HEK293T (cell line): ENCODE measurements at regions not wholly inside any gene's neighbourhood (a gene's known extent, or its start where the extent isn't known, plus 50 kb on each side); places are given as distances from the start of the nearest gene placed in this dataset.

Experiments used
- CTCF ChIA-PET: fragments of 350-600 bp; formaldehyde crosslinking; extraction: SDS; loops from one replicate; lab custom pipeline; 2021; ENCODE audit warnings: antibody characterized with exemption, inconsistent platforms; lab: Yijun Ruan, JAX
- POLR2A ChIA-PET: fragments of 350-600 bp; formaldehyde crosslinking; extraction: SDS; loops from one replicate; lab custom pipeline; 2020; ENCODE audit warnings: antibody characterized with exemption, inconsistent platforms; lab: Yijun Ruan, JAX
- DNase-seq: peaks from one replicate; pipeline ENCODE4 v3.0.0; 2012; ENCODE audit warnings: mixed read lengths; ENCODE audit errors: extremely low spot score
- ARNT ChIP-seq: fragments of 450-650 bp; IDR thresholded peaks from 2 replicates; pipeline ENCODE4 v1.6.1; 2017; ENCODE audit warnings: mild to moderate bottlenecking
- BHLHE40 ChIP-seq: fragments of 450-650 bp; IDR thresholded peaks from 2 replicates; pipeline ENCODE4 v1.6.1; 2016; ENCODE audit warnings: mild to moderate bottlenecking, moderate library complexity, borderline replicate concordance
- CTBP1 ChIP-seq: fragments of 450-650 bp; IDR thresholded peaks from 2 replicates; pipeline ENCODE4 v1.6.1; 2016; ENCODE audit warnings: borderline replicate concordance
- ELF4 ChIP-seq: fragments of 450-650 bp; IDR thresholded peaks from 2 replicates; pipeline ENCODE4 v1.6.1; 2017; ENCODE audit warnings: antibody characterized with exemption
- FOXA1 ChIP-seq: fragments of 450-650 bp; IDR thresholded peaks from 2 replicates; pipeline ENCODE4 v1.6.1; 2016; ENCODE audit warnings: mild to moderate bottlenecking
- FOXK2 ChIP-seq: fragments of 450-650 bp; IDR thresholded peaks from 2 replicates; pipeline ENCODE4 v1.6.1; 2016; ENCODE audit warnings: mild to moderate bottlenecking
- FOXM1 ChIP-seq: fragments of 450-650 bp; IDR thresholded peaks from 2 replicates; pipeline ENCODE4 v1.6.1; 2017; ENCODE audit warnings: mild to moderate bottlenecking, borderline replicate concordance
- HDGF ChIP-seq: fragments of 450-650 bp; IDR thresholded peaks from 2 replicates; pipeline ENCODE4 v1.6.1; 2017; ENCODE audit warnings: antibody characterized with exemption, borderline replicate concordance
- L3MBTL2 ChIP-seq: fragments of 450-650 bp; conservative IDR thresholded peaks from 2 replicates; pipeline ENCODE4 v1.6.1; 2016; ENCODE audit warnings: mild to moderate bottlenecking
- LEF1 ChIP-seq: fragments of 450-650 bp; IDR thresholded peaks from 2 replicates; pipeline ENCODE4 v1.6.1; 2017; ENCODE audit warnings: mild to moderate bottlenecking, borderline replicate concordance
- NFRKB ChIP-seq: fragments of 450-650 bp; IDR thresholded peaks from 2 replicates; pipeline ENCODE4 v1.6.1; 2016; ENCODE audit warnings: mild to moderate bottlenecking, moderate library complexity
- SP1 ChIP-seq: fragments of 450-650 bp; IDR thresholded peaks from 2 replicates; pipeline ENCODE4 v1.6.1; 2017
- SUZ12 ChIP-seq: fragments of 450-650 bp; IDR thresholded peaks from 2 replicates; pipeline ENCODE4 v1.6.1; 2016; ENCODE audit warnings: mild to moderate bottlenecking
- TARDBP ChIP-seq: fragments of 450-650 bp; IDR thresholded peaks from 2 replicates; pipeline ENCODE4 v1.6.1; 2016
- ZNF384 ChIP-seq: fragments of 450-650 bp; IDR thresholded peaks from 2 replicates; pipeline ENCODE4 v1.6.1; 2016
- TF ChIP-seq, protein P1 (sequence below): fragments of 450-650 bp; IDR thresholded peaks from 2 replicates; pipeline ENCODE4 v1.6.1; 2016

DNA sequence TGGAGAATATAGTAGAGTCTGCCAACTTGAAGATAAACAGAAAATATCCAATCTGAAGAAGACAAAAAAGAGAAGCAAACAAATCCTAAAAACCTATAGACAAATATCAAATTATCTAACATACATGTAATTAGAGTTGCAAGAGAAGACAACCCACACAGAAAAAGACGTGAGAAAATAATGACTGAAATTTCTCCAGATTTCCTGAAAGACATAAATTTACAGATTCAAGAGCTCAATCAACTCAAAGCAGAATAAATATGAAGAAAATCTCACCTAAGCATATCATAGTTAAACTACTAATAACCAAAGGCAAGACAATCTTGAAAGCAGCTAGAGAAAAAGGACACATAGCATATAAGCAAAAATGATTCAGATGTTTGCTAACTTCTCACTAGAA is 261.2 kb upstream of the NFIA start:
- DNase-seq = no peak
- POLR2A ChIA-PET = no interaction called here
- no peak for TF ChIP-seq ARNT
- CTCF ChIA-PET = no interaction called here

DNA sequence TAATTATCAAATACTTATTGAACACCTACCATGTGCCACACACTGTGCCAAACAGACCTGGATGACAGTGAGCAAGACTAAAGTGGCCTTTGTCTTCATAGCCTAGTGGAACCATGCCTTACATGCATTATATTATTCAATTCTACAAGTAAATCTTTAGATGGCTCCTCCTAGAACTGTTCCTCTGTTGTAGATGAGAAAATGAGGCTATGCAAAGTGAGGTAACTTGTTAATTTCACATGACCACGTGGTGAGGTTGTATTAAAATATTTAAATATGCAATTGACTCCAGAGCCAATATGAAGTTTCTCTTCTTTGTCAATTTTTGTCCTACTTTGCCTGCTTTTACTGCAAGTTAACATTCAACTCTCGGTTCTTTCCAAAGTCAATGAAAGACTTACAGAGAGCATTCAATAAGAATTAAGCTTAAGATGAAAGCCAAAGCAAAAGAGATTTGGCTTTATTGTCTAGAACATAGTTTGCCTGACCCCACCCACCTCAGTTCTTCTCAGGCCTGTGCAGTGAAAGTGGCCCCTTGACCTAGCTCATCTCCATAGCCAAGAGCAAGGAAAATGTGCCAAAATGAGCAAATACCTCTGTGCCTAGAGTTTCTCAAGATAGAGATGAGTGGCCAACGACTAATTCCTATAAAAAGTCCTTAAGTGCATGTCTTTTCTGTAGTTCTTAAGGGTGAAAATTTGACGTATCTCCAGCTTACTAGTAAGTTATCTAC is 263.2 kb upstream of the NFIA start:
- POLR2A ChIA-PET = no interaction called here
- CTCF ChIA-PET = no interaction called here
- no peak for TF ChIP-seq L3MBTL2
- TF ChIP-seq SP1 = no peak
- no peak for TF ChIP-seq TARDBP
- TF ChIP-seq LEF1 = no peak
- TF ChIP-seq, protein P1, sequence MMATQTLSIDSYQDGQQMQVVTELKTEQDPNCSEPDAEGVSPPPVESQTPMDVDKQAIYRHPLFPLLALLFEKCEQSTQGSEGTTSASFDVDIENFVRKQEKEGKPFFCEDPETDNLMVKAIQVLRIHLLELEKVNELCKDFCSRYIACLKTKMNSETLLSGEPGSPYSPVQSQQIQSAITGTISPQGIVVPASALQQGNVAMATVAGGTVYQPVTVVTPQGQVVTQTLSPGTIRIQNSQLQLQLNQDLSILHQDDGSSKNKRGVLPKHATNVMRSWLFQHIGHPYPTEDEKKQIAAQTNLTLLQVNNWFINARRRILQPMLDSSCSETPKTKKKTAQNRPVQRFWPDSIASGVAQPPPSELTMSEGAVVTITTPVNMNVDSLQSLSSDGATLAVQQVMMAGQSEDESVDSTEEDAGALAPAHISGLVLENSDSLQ = no peak
- TF ChIP-seq CTBP1 = no peak
- TF ChIP-seq ELF4 = no peak
- no peak for TF ChIP-seq HDGF
- no peak for TF ChIP-seq NFRKB
- no peak for TF ChIP-seq SUZ12
- no peak for DNase-seq

DNA sequence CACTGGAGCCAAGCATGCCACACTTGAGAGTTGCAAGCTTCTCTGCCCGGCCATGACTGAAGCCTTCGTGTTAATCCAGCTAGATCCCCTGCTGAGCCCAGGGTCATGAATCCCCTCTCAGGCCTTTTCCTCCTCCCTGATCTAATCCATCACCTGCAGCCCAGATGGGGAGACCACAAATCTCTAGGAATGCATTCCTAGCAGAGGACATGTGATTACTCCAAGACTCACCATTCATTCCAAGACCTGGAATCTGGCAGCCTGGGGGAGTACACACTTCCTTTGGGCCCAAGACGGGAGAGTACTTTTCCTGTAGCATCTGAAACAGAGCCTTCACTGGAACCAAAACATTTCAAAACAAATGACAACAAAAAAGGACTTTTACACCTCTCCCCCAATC is 269.3 kb upstream of the NFIA start:
- ChIA-PET CTCF (no interaction called here), POLR2A (no interaction called here)
- no peak for TF ChIP-seq TARDBP
- no peak for TF ChIP-seq ELF4
- no peak for DNase-seq

DNA sequence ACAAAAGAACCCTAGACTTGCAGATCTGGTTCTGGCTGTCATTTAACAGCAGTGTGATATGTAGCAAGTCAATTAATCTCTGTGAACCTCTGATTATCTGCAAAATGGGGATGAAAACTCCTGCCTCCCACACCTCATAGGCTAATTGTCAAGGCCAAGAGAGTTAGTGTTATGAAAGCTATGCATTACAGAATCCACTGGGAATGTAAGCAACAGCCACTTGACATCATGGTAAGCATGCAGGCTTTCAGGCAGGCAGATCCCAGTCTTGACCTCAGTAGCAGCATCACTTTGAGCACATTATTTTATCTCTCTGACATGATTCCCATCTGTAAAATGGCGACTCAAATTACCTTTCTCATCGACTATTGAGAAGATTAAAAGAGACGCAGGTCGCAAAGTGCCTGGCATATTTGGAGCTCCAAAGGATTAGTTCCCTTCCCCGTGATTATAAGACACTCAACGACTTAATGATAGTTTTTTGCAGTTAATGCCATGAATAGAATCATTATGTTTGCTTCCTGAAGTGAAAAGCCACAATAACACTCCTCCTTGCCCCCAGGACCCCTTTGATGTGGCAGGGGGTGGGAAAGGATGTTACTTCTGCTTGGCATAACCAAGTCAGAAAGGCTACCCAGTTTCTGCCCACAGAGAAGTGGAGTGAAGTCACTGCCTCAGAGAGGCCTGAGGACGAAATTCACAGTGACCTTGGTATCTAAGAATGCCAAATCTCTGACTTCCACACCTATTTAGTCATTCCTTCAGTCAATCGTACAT is 273.0 kb upstream of the NFIA start:
- ChIA-PET POLR2A (no interaction called here), CTCF (interaction anchor here (0.5 kb wide), 1 partner anchor 1031 kb away, joined by 3 read pairs; no protein-coding TSS in a partner anchor)
- no peak for DNase-seq
- TF ChIP-seq ELF4 (no peak), ARNT (no peak), SP1 (no peak), FOXK2 (no peak), NFRKB (no peak), L3MBTL2 (no peak), CTBP1 (no peak), HDGF (no peak), BHLHE40 (no peak), ZNF384 (no peak), SUZ12 (no peak), FOXM1 (no peak), TARDBP (no peak), LEF1 (no peak), FOXA1 (no peak)
- TF ChIP-seq, protein P1 = no peak

DNA sequence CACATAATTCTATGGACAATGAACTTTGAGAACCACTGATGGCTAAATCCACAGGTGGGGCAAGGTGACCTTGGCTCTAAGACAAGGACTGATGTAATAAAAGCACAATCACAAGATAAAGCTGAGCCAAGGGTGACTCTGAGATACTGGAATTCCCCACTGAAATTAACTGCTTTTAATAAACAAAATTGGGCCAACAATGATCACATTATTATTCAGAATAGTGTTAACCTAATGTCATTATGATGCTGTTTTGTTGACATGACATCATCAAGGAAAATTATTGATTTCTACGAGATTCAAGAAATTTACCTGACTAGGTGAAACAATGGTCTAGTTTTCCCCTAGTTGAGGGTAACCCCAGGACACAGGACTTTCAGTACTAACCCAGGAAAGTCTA is 273.7 kb upstream of the NFIA start:
- POLR2A ChIA-PET = no interaction called here

DNA sequence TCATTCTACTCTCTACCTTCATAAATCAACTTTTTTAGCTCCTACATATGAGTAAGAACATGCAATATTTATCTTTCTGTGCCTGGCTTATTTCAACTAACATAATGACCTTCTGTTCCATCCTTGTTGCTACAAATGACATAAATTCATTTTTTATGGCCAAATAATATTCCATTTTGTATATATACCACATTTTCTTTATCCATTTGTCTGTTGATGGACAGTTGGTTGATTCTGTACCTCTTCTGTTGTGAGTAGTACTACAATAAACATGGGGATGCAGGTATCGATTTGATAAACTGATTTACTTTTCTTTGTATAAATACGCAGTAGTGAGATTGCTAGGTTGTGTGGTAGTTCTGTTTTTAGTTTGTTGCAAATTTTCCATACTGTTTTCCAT is 279.5 kb upstream of the NFIA start:
- ChIA-PET CTCF (no interaction called here), POLR2A (no interaction called here)
- no peak for DNase-seq
- TF ChIP-seq TARDBP (no peak), ZNF384 (no peak), NFRKB (no peak), BHLHE40 (no peak), ELF4 (no peak), L3MBTL2 (no peak)
- TF ChIP-seq, protein P1 = no peak

More for the DNA sequence above, 273.7 kb upstream of the NFIA start:
- CTCF ChIA-PET = no interaction called here
- DNase-seq = no peak
- TF ChIP-seq ELF4 (no peak), NFRKB (no peak), LEF1 (no peak), ZNF384 (no peak), FOXK2 (no peak), SP1 (no peak), CTBP1 (no peak), HDGF (no peak), FOXA1 (no peak), TARDBP (no peak), L3MBTL2 (no peak), BHLHE40 (no peak), FOXM1 (no peak), ARNT (no peak), SUZ12 (no peak)
- TF ChIP-seq, protein P1 = no peak
